SK-N-MC (cell line): ENCODE measurements at regions not wholly inside any gene's neighbourhood (a gene's known extent, or its start where the extent isn't known, plus 50 kb on each side); places are given as distances from the start of the nearest gene placed in this dataset.

Source experiments
- DNase-seq: peaks from one replicate; pipeline ENCODE4 v3.0.0-alpha.2; 2011; ENCODE audit warnings: low read depth, low spot score
- H3K27ac ChIP-seq: fragments of 200-600 bp; sonication (generic); 2 replicates; pipeline ENCODE4 v1.5.1; 2016; ENCODE audit warnings: mixed run types
- H3K36me3 ChIP-seq: fragments of 200-600 bp; sonication (generic); 2 replicates; pipeline ENCODE4 v1.6.1; 2017; ENCODE audit warnings: antibody characterized with exemption, low read length, mixed read lengths; ENCODE audit not compliant: insufficient read depth
- H3K4me3 ChIP-seq: fragments of 200-600 bp; sonication (generic); 2 replicates; pipeline ENCODE4 v1.5.1; 2016
- H3K9ac ChIP-seq: fragments of 200-600 bp; sonication (generic); 2 replicates; pipeline ENCODE4 v1.8.0; 2017; ENCODE audit warnings: mixed run types, mixed read lengths; ENCODE audit not compliant: insufficient read length
- H3K9me3 ChIP-seq: fragments of 200-600 bp; sonication (generic); 2 replicates; pipeline ENCODE4 v1.6.1; 2017; ENCODE audit warnings: low read depth, mild to moderate bottlenecking, antibody characterized with exemption, low read length, moderate library complexity, mixed read lengths
- EZH2 ChIP-seq: fragments of 200-600 bp; sonication (generic); IDR thresholded peaks from one replicate; pipeline ENCODE4 v1.6.1; 2017; ENCODE audit warnings: antibody characterized with exemption
- FOXP2 ChIP-seq: optimal IDR thresholded peaks from 2 replicates; pipeline ENCODE3; 2011; ENCODE audit warnings: mild to moderate bottlenecking, moderate library complexity; ENCODE audit not compliant: insufficient read depth; ENCODE audit errors: extremely low read length, control extremely low read depth
- POLR2AphosphoS5 ChIP-seq: IDR thresholded peaks from 2 replicates; pipeline ENCODE4 v1.6.1; 2012; ENCODE audit warnings: mild to moderate bottlenecking, low read depth, low read length, borderline replicate concordance

DNA sequence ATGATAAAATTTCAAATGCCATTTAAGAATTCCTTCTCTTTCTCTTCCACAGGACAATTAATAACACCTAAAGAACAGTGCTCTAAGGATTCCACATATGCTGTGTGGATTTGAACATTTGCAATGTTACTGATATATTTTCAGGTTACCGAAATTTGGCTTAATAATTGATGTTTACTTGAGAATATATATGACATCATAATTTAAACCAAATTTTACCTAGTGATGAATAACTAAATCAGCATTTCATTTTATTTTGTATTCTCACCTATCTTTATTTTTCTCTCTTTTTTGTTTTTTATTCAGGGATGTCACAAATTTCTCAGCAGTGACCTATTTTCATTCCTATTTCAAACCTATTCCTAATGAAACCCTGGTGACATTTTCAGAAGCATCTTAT, 429.6 kb downstream of the SLCO4C1 start:
- Histone ChIP-seq H3K9me3 (no peaks in the 10 kb centered on the region; the same call in 1 of the 2 replicates), H3K4me3 (no peak overlapping the region), H3K27ac (no peak overlapping the region), H3K9ac (no peak overlapping the region), H3K36me3 (no peaks in the 10 kb centered on the region)
- DNase-seq = no peak
- TF ChIP-seq EZH2 (no peak), POLR2AphosphoS5 (no peak), FOXP2 (no peak)

DNA sequence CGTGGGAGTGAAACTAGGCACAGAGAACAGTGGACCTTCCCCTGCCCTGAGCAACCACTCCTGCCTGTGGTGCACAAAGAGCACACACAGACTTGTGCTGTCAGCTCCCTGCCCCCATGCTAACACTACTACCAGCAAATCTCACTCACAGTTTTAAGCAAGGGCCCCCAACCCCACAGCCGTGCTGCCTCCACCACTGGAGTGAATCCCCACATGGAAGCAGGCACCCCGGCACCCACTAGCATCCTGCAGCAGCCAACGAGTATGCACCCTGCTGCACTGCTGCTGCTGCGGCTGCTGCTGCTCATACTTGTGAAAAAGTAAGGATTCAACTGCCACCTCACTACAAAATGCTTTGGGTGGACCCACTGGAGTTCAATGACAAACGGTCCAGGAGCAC, 435.5 kb downstream of the SLCO4C1 start:
- Histone ChIP-seq H3K4me3 (no peak overlapping the region), H3K9me3 (no peaks in the 10 kb centered on the region; the same call in 1 of the 2 replicates), H3K9ac (no peak overlapping the region), H3K36me3 (no peaks in the 10 kb centered on the region), H3K27ac (no peak overlapping the region)
- no peak for DNase-seq
- TF ChIP-seq EZH2 = no peak
- TF ChIP-seq POLR2AphosphoS5 = no peak
- no peak for TF ChIP-seq FOXP2

DNA sequence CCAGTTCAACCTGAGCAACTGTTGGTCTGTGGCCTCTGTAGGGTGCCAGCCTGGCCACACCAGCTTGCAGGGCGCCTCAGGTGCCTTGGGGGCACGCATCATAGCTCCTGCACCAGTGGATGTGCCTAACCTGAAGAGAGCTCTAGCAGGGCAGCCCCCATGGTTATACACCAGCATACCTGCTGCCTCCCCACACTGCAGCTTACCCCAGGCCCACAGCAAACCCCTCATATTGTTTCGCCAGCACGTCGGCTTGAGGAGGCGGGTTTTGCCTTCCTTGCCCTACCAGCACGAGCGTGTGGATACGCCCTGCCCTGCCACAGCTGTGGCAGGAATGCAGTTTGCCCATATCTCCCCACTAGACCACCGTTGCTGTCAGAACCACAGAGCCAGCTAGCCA, 435.9 kb downstream of the SLCO4C1 start:
- Histone ChIP-seq H3K9me3 (no peaks in the 10 kb centered on the region; the same call in 1 of the 2 replicates), H3K9ac (no peak overlapping the region), H3K4me3 (no peak overlapping the region), H3K36me3 (no peaks in the 10 kb centered on the region), H3K27ac (no peak overlapping the region)
- DNase-seq = no peak
- no peak for TF ChIP-seq POLR2AphosphoS5
- TF ChIP-seq EZH2 = no peak
- no peak for TF ChIP-seq FOXP2

DNA sequence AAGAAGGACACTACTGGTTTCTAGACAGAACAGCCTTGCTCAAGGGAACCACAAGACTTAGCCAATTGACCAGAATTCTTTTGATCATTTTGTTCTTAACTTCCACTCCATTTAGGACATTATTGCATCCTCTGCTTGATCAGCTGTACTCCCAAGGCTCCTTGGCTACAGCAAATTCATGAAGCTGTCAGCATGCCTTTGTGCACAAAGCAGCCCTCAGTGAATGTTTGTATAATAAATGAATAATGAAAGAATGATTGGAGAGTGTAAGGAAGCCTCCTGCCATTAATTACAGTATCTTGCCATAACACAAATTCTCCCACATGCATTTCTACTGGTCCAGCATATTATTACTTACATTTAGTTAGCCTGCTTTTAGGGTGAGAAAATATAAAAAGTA, 449.6 kb downstream of the SLCO4C1 start:
- no peak overlapping the region for H3K27ac ChIP-seq
- TF ChIP-seq FOXP2 = no peak
- H3K4me3 ChIP-seq = no peak overlapping the region
- no peak for DNase-seq
- H3K36me3 ChIP-seq = no peaks in the 10 kb centered on the region
- H3K9ac ChIP-seq = no peak overlapping the region
- H3K9me3 ChIP-seq = no peaks in the 10 kb centered on the region

DNA sequence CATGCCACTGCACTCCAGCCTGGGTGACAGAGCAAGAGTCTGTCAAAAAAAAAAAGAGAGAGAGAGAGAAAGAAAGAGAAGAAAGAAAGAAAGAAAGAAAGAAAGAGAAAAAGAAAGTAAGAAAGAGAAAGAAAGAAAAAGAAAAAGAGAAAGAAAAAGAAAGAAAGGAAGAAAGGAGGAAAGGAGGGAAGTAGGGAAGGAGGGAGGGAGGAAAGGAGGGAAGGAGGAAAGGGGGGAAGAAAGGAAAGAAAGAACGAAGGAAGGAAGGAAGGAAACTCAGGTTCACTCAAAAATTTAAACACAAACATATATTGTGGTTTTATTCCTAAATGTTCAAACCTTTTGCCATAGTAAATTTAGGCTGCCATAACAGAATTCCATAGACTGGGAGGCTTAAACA, 453.0 kb downstream of the SLCO4C1 start:
- no peak for TF ChIP-seq FOXP2
- TF ChIP-seq POLR2AphosphoS5 = no peak
- TF ChIP-seq EZH2 = no peak
- H3K27ac ChIP-seq = no peak overlapping the region
- no peak overlapping the region for H3K9ac ChIP-seq
- no peaks in the 10 kb centered on the region for H3K9me3 ChIP-seq
- no peak overlapping the region for H3K4me3 ChIP-seq
- no peaks in the 10 kb centered on the region for H3K36me3 ChIP-seq
- DNase-seq = no peak

DNA sequence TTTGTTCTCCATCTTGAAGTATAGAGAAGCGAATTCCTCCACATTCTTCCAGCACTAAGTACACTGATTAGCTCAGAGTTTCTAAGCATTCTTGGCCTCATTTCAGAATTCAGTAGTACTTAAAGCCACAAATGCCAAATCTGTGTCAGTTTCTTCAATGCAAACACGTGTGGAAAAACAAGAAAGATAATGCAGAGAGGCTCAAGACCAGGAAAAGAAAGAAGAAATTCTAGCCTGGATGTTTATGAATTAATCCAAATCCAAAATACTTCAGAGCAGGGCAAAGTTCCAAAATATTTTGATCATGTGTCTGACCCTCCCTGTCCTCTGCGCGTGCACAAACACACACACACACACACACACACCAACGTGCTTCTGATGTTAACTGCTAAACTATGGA, 457.6 kb downstream of the SLCO4C1 start:
- DNase-seq = no peak
- no peak for TF ChIP-seq EZH2
- no peak for TF ChIP-seq POLR2AphosphoS5
- no peak for TF ChIP-seq FOXP2
- H3K27ac ChIP-seq = no peak overlapping the region
- H3K36me3 ChIP-seq = no peaks in the 10 kb centered on the region
- no peaks in the 10 kb centered on the region for H3K9me3 ChIP-seq
- H3K4me3 ChIP-seq = no peak overlapping the region
- H3K9ac ChIP-seq = no peak overlapping the region

DNA sequence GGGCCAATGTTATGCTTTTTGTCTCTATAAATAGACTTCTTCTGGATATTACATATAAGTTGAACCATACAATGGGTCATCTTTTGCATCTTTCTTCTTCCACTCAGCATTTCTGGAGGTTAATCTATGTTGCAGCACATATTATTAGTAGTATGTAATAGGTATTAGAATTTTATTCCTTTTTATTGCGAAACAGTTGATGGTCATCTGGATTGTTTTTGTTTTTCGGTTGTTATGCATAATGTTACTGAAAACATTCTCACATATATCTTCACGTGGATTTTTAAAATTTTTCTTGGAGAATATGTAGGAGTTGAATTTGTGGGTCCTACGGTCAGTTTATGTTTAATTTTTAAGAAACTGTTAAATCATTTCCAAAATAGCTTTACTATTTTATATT, 466.8 kb downstream of the SLCO4C1 start:
- Histone ChIP-seq H3K9ac (no peak overlapping the region), H3K9me3 (no peaks in the 10 kb centered on the region; the same call in 1 of the 2 replicates), H3K36me3 (no peaks in the 10 kb centered on the region), H3K4me3 (no peak overlapping the region), H3K27ac (no peak overlapping the region)
- TF ChIP-seq FOXP2 (no peak), EZH2 (no peak), POLR2AphosphoS5 (no peak)
- DNase-seq = no peak

DNA sequence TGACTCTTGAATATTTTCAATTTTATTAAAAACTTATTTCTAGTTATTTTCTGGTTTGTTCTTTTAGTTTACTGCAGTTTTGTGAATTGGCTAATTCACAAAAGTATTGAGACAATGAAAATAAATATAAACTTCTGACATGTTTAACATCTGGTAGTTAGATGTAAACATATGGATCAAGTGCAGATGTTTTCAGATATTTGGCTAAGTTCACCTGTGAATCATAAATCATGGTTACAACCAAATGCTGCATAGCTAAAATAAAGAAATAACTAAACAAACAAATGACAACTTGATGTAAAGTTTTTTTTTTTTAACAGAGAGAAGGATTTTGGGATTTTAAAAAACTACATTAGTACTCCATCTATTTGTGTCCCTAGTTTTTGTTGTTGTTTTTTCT, 484.6 kb downstream of the SLCO4C1 start:
- no peaks in the 10 kb centered on the region for H3K9me3 ChIP-seq
- TF ChIP-seq EZH2 (no peak), FOXP2 (no peak), POLR2AphosphoS5 (no peak)
- no peaks in the 10 kb centered on the region for H3K36me3 ChIP-seq
- H3K27ac ChIP-seq = no peak overlapping the region
- H3K9ac ChIP-seq = no peak overlapping the region
- no peak overlapping the region for H3K4me3 ChIP-seq
- no peak for DNase-seq

DNA sequence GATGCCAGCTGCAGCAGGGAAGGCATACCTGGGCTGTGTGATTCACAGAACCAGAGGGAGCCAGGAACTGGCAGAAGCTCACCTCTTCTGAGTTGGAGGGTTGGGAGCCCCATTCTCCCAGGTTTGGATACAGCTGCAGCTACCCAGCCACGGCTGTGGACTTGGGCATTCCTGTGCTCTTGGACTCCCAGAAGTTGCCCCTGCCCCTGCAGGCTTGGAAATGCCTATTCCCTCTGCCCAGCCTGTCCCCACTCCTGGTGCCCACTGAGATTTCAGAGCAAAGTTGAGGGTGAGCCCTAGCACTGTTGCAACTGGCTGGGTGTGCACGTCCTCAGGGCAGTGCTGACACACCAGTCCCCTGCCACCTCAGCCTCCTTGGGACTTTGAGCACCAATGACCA, 489.7 kb downstream of the SLCO4C1 start:
- H3K9me3 ChIP-seq = no peaks in the 10 kb centered on the region
- H3K36me3 ChIP-seq = no peaks in the 10 kb centered on the region
- no peak overlapping the region for H3K4me3 ChIP-seq
- H3K9ac ChIP-seq = no peak overlapping the region
- TF ChIP-seq EZH2 (no peak), FOXP2 (no peak), POLR2AphosphoS5 (no peak)
- no peak for DNase-seq
- H3K27ac ChIP-seq = no peak overlapping the region

DNA sequence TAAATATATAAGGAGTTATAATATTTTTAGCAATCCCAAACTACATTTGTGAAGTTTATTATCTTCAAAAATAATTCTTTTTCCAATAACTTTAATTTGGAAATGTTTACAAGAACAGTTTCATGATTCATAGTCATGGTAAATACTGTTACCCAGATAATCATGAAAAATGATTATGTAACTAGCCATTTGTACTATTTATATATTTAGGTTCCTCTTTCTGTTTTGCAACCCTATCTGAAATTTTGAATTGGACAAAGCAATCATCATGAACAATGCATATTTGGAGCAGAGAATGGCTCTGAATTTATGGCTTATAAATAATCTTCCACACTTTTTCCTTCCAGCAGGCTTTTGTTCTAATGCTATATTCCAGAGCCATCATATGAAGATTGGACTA, 499.7 kb downstream of the SLCO4C1 start:
- no peaks in the 10 kb centered on the region for H3K9me3 ChIP-seq
- H3K27ac ChIP-seq = no peak overlapping the region
- no peak overlapping the region for H3K4me3 ChIP-seq
- DNase-seq = no peak
- H3K36me3 ChIP-seq = no peaks in the 10 kb centered on the region
- H3K9ac ChIP-seq = no peak overlapping the region
- TF ChIP-seq EZH2 = no peak
- TF ChIP-seq POLR2AphosphoS5 = no peak
- no peak for TF ChIP-seq FOXP2
